Transverse colon (tissue), 4 donors: ENCODE measurements at regions not wholly inside any gene's neighbourhood (a gene's known extent, or its start where the extent isn't known, plus 50 kb on each side); places are given as distances from the start of the nearest gene placed in this dataset.

Experiments used
- DNase-seq: peaks from one replicate; pipeline ENCODE4 v3.0.0-alpha.2; 2019
- H3K27ac ChIP-seq, 4 donors: fragments of 200-600 bp; sonication (generic); 2 replicates each; pipeline ENCODE4 v1.5.1; 2016 to 2018; ENCODE audit warnings: inconsistent platforms in 4 of 4
- H3K27me3 ChIP-seq: fragments of 200-600 bp; sonication (generic); 2 replicates; pipeline ENCODE4 v1.5.1; 2017; ENCODE audit warnings: inconsistent platforms
- H3K36me3 ChIP-seq, 4 donors: fragments of 200-600 bp; sonication (generic); 2 replicates each; pipeline ENCODE4 v1.5.1; 2017 to 2019; ENCODE audit warnings: inconsistent platforms in 4 of 4
- H3K4me1 ChIP-seq, 4 donors: fragments of 200-600 bp; sonication (generic); 2 replicates each; pipeline ENCODE4 v1.5.1; 2017 to 2020; ENCODE audit warnings: inconsistent platforms in 4 of 4
- H3K4me3 ChIP-seq, 4 donors: fragments of 200-600 bp; sonication (generic); 1 replicate in 1 of 4; 2 replicates in 3 of 4; pipeline versions ENCODE4 v1.5.1 to v1.6.1; 2017 to 2019; ENCODE audit warnings: inconsistent platforms in 4 of 4
- H3K9me3 ChIP-seq, 2 donors: fragments of 200-600 bp; sonication (generic); 2 replicates each; pipeline ENCODE4 v1.5.1; 2017 to 2019; ENCODE audit warnings: inconsistent platforms in 2 of 2
- CTCF ChIP-seq, 5 experiments: fragments of 200-600 bp in 3 of 5; fragments of 450-650 bp in 2 of 5; sonication (generic) in 3 of 5; IDR thresholded peaks; 1 replicate in 2 of 5; 2 replicates in 3 of 5; pipeline ENCODE4 v1.5.1; 2016 to 2017; ENCODE audit warnings: antibody characterized with exemption in 5 of 5, inconsistent platforms in 3 of 5, mild to moderate bottlenecking in 2 of 5, moderate library complexity in 1 of 5
- EP300 ChIP-seq: sonication (generic); formaldehyde crosslinking; IDR thresholded peaks from one replicate; pipeline ENCODE4 v1.6.1; 2017; ENCODE audit warnings: antibody characterized with exemption, low read depth
- POLR2A ChIP-seq: fragments of 450-650 bp; IDR thresholded peaks from one replicate; pipeline ENCODE4 v1.6.1; 2016; ENCODE audit warnings: antibody characterized with exemption, mild to moderate bottlenecking, moderate library complexity
- POLR2AphosphoS5 ChIP-seq, 3 donors: sonication (generic); formaldehyde crosslinking; IDR thresholded peaks; one replicate each; pipeline ENCODE4 v1.6.1; 2016; ENCODE audit warnings: antibody characterized with exemption in 3 of 3
- WGBS, 2 donors: methylation state at CpG; one replicate each; pipeline ENCODE4 v1.1.5; 2018; ENCODE audit warnings: low coverage in 1 of 2; 5-methylcytosine and 5-hydroxymethylcytosine counted together
- in situ Hi-C, 4 donors: fragments of 200-750 bp; cut with MboI; loops; one replicate each; pipeline versions ENCODE4 v1.15.0 to v1.15.1; 2017; ENCODE audit warnings: low sequenced_read_pairs in 3 of 4, low pct_ligation_motif_present in 1 of 4, low pct_unique_long_range_greater_than_20kb in 1 of 4
- intact Hi-C: fragments of 100-400 bp; cut with DNase I; formaldehyde crosslinking; loops from one replicate; pipeline ENCODE4 v1.15.1; 2023; ENCODE audit warnings: low total_unique reads

GRCh38 chr2:241924069-241924908, 54.8 kb downstream of the RTP5 start:
- Histone ChIP-seq H3K9me3 (no peaks in the 10 kb centered on the region), H3K27ac (no peak overlapping the region), H3K4me3 (no peak overlapping the region), H3K27me3 (no peaks in the 10 kb centered on the region), H3K36me3 (no peaks in the 10 kb centered on the region), H3K4me1 (no peaks in the 10 kb centered on the region)
- intact Hi-C loops (no loop called here), in situ Hi-C loops (no loop called here)
- WGBS, 2 donors = 73 to 84% methylated on average over 3 to 11 of the region's 11 CpGs
- DNase-seq = no peak
- no peak for TF ChIP-seq POLR2AphosphoS5 (IDR thresholded peaks at IDR 0.05)
- no peak for TF ChIP-seq POLR2A
- TF ChIP-seq EP300 = no peak
- no peak for TF ChIP-seq CTCF (IDR thresholded peaks at IDR 0.05)

DNA sequence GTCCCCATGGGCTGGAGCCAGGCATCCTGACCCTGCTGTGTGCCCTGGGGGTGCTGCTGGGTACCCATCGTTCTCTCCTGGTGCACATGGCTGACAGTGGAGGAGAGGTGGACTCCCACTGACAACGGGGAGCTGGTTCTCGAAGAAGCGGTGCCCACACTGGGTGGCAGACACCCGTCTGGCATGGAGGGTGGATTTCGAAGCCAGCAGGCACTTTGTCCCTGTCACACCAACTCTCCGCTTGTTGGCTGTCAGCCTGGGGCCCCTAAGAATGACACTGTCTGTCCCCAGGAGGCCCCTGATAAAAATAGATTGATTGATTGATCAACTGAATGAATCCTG, 55.4 kb downstream of the RTP5 start:
- DNase-seq = no peak
- Histone ChIP-seq H3K27ac (no peak overlapping the region), H3K27me3 (no peaks in the 10 kb centered on the region), H3K9me3 (no peaks in the 10 kb centered on the region), H3K4me3 (no peak overlapping the region), H3K36me3 (no peaks in the 10 kb centered on the region), H3K4me1 (no peaks in the 10 kb centered on the region)
- intact Hi-C loops = no loop called here
- TF ChIP-seq POLR2AphosphoS5 (IDR thresholded peaks at IDR 0.05) = no peak
- TF ChIP-seq CTCF (IDR thresholded peaks at IDR 0.05) = no peak
- no peak for TF ChIP-seq EP300
- WGBS, 2 donors = 86% methylated on average over 5 of the region's 7 CpGs; no CpG with 5 or more reads in 1 of the 2 donors
- in situ Hi-C loops = no loop called here

DNA sequence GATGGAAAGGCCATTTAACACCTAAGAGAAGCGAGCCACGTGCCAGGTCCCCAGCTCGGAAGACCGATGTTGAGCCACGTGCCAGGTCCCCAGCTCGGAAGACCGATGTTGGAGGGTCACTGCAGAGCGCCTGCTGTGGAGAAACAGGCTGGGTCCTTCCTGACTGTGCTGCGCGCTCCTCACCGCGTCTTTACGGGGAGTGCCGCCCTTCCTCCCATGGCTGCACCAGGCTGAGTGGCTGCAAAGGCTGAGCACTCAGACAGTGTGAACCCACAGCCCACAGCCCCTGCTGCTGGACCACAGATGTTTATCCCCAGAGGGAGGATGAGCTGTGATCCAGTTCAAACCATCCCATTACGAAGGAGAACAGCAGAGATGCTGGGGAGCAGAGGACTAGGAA, 55.7 kb downstream of the RTP5 start:
- intact Hi-C loops (no loop called here), in situ Hi-C loops (no loop called here)
- Histone ChIP-seq H3K27ac (no peak overlapping the region), H3K36me3 (no peaks in the 10 kb centered on the region), H3K4me3 (no peak overlapping the region), H3K27me3 (no peaks in the 10 kb centered on the region), H3K9me3 (no peaks in the 10 kb centered on the region), H3K4me1 (no peaks in the 10 kb centered on the region)
- TF ChIP-seq POLR2AphosphoS5 (IDR thresholded peaks at IDR 0.05) = no peak
- no peak for TF ChIP-seq EP300
- TF ChIP-seq CTCF (IDR thresholded peaks at IDR 0.05) = no peak
- WGBS, 2 donors = 89 to 90% methylated on average over 2 to 15 of the region's 15 CpGs
- DNase-seq = no peak

DNA sequence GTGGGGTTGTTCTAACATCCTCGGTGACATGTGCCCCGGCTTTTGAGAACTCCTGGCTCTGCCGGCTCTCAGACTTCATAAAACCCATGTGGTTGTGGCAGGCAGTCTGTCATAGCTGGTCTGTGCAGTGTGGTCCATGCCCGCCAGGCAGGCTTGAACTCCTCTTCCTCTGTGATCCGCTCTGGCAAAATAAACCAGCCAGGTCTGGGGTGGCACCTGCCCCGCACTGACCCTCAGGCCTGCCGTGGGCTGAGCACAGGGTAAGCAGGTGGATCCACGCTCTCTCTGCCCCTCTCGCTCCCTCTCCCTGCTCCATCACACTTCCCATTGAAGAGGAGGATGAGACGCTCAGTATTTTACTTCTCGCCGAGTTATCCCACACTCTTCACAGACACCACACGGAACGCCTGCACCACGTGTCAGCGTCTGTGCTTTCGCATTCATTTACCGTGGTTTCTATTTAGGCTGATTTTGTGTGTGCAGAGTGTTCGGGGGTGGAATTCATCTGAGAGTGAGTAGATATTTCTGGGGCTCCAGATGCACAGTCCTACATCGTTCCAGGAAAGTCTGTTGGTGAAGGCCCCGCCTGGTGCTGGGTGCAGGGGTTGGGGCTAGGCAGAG, 56.4 kb downstream of the RTP5 start:
- WGBS, 2 donors = 81 to 97% methylated on average over 6 to 21 of the region's 21 CpGs
- Histone ChIP-seq H3K27ac (no peak overlapping the region), H3K9me3 (no peaks in the 10 kb centered on the region), H3K4me3 (no peak overlapping the region), H3K36me3 (no peaks in the 10 kb centered on the region), H3K4me1 (no peaks in the 10 kb centered on the region), H3K27me3 (no peaks in the 10 kb centered on the region)
- intact Hi-C loops = no loop called here
- no peak for DNase-seq
- in situ Hi-C loops = no loop called here
- no peak for TF ChIP-seq CTCF (IDR thresholded peaks at IDR 0.05)
- no peak for TF ChIP-seq POLR2AphosphoS5 (IDR thresholded peaks at IDR 0.05)
- TF ChIP-seq POLR2A = no peak
- no peak for TF ChIP-seq EP300
